IPS-NIHi7 (cell line): ENCODE measurements at regions not wholly inside any gene's neighbourhood (a gene's known extent, or its start where the extent isn't known, plus 50 kb on each side); places are given as distances from the start of the nearest gene placed in this dataset.
A peak's percentile ranks its signal among the peaks of the same experiment; 100 is the strongest.
"Not testable (repeated sequence)": the region's sequence is repeated elsewhere in the genome, so short reads cannot be mapped to it uniquely, and the experiment has no call there.

ENCODE experiments used
- DNase-seq: peaks from one replicate; pipeline ENCODE4 v3.0.0; 2012; ENCODE audit warnings: mixed read lengths; ENCODE audit errors: extremely low spot score

- DNase-seq: no peak
Measured at GRCh38 chr10:53183733-53184132, 411.1 kb upstream of the MBL2 start.

DNA sequence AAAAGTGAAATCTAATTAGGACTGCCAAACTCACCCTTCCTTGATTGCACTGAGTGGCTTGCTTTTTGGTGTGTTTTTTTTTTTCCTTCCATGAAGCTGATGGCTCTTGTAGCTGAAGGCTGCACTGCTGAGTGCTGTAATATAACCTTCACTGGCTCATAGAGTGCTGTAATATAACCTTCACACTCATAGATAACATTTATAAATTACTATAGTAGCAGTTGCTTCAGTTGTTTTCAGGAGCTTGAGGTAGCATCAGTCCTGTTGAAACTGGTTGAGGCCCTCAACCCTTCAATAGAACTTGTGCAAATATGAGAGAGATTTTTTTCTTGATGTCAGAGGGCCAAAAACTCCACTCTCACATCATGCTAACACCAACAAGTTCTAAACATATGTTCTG is 404.9 kb upstream of the MBL2 start:
- DNase-seq: no peak

DNA sequence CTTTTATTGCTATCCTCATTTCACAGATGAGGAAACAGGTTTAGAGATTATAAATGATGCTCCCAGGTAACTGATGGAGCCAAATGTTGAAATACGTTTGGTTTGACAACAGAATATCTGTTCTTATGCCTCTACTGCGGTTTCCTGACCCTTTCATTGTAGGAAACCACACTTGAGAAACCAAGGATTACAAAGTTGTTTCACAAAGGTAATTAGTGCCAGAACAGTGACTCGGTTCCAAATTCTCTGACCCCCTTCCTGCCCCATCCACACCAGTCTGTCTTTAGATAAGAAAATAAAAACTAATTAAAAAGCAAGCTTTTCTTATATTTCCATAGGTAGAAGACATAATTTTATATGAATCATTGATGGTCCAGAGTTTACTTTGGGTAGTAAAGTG is 393.7 kb upstream of the MBL2 start:
- DNase-seq: no peak

DNA sequence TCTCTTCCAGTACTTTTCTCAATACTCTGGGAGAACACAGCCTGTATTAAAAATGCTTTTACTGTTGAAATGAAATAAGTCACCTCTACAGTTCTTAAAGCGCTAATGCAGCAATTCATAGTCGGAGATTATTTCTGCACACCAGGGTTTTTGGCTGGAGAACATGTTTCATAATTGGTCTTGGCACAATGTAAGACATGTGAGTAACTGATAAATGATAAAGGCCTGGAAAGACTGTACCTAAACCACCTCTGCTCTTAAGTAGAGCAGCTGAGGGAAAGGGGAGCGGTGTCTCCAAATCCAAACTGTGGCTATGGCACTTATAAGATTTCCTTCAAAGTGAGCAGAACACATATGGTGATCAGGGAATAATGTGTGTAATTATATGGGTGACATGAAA is 390.3 kb upstream of the MBL2 start:
- DNase-seq: no peak

- no peak for DNase-seq
Measured at GRCh38 chr10:53161231-53161630, 388.6 kb upstream of the MBL2 start.

- DNase-seq: not testable (repeated sequence)
Measured at GRCh38 chr10:53155674-53156073, 383.1 kb upstream of the MBL2 start.

DNA sequence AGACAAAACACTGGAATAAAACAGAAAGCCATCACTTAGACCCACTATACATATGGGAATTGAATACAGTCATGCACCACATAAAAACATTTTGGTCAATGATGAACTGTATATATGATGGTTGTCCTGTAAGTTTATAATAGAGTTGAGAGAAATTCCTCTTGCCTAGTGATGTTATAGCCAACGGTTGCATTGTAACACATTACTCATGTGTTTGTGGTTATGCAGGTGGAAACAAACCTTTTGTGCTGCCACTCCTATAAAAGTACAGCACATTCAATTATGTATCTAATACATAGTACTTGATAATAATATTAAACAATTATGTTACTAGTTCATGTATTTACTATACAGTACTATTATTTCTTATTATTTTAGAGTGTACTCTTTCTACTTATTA is 381.2 kb upstream of the MBL2 start:
- no peak for DNase-seq

DNA sequence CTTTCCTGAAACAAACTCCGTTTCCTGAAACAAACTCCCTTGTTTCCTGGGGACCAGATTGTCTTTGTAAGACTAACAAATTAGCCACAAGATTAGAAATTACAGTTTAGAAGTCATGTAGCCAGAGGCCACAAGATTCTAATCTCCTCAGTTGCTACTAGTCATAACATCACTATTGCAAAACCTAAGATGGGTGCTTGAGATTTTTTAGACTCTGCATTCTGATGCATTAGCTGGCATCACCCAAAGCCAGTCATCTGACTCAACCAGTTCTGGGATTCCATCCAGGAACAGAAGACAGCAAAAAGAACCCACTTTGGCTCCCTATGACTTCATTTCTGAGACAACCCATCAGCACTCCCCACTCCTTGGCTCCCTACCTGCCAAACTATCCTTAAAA is 367.9 kb upstream of the MBL2 start:
- no peak for DNase-seq

- no peak for DNase-seq
Measured at GRCh38 chr10:53135897-53136253, 363.3 kb upstream of the MBL2 start.

GRCh38 chr10:53135213-53135896 is 362.8 kb upstream of the MBL2 start:
- no peak for DNase-seq

GRCh38 chr10:53134050-53134449 is 361.5 kb upstream of the MBL2 start:
- DNase-seq: no peak

DNA sequence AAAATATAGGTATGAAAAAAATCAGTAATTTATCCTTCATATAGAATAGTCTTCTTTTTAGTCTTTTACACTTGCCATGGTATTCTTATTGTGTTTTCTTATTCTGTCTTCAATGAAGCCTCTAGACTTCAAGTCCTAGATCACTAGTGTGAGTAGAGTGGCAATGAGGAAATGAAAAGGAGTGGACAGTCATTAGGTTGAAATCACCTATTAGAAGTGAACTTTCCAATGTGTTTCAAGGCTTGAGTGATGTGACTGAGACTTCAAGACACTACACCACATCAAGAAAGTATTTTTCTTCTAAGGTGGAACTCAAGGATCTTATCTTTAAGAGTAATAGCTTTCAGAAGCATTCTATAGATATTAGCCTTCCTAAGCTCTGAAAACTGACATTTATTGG is 357.8 kb upstream of the MBL2 start:
- no peak for DNase-seq

DNA sequence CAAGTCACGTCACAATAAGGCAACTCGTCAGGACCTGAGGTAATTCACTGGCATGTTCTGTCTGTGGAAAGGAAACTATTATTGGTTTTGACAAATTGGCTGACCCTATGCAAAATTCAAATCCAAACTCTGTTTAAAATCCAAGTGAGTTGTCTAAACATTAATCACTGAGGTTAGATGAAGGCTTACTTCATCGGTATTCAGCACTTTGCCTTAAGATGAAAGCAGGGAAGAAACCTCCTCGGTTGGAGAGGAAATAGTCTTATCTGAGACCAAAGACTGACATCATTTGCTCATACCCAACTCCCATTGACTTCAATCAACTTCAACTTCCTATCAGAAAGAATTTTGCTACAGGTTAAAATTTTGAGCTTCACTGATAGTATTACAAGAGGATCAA is 355.1 kb upstream of the MBL2 start:
- DNase-seq: no peak

- no peak for DNase-seq
Measured at GRCh38 chr10:53123311-53123710, 350.7 kb upstream of the MBL2 start.

DNA sequence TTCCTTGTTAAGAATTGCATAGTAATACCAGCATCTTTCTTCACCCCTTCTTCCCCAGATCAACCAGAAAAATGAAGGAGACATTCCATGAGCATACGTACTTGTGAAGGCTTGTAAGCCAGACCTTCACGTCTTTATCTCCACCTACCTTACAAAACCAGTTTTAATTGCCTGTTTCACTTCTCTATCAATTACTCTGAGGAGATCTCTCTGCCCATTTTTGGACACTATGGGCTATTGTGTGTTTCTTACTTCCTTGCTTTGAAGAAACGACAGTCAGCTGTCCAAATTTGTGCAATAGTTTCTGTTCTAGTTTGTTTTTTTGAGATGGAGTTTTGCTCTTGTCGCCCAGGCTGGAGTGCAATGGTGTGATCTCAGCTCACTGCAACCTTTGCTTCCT is 349.7 kb upstream of the MBL2 start:
- DNase-seq: no peak

- DNase-seq: no peak
Measured at GRCh38 chr10:53115660-53116059, 343.1 kb upstream of the MBL2 start.

- DNase-seq: no peak
Measured at GRCh38 chr10:53111529-53111928, 338.9 kb upstream of the MBL2 start.

- DNase-seq: no peak
Measured at GRCh38 chr10:53109320-53109719, 336.7 kb upstream of the MBL2 start.

- no peak for DNase-seq
Measured at GRCh38 chr10:53108317-53108934, 335.8 kb upstream of the MBL2 start.

GRCh38 chr10:53107711-53108110 is 335.1 kb upstream of the MBL2 start:
- DNase-seq: no peak

DNA sequence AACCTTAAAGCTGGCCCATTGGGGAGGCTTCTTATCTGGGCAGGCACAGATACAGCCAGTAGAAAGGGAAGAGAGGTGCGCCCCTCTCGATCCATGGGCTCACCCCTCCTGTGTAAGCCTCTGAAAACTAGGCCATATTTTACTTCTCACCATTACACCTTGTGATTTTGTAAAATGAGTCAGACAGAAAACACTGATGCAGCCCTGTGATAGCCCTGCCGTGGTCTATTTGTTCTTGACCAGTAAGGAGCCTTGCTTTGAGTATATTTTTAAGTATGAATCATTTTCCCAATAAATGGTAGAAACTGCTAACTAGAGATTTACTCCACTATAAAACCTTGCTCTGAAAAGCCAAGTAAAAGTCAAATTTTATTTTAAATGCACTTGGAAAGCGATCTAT is 329.8 kb upstream of the MBL2 start:
- no peak for DNase-seq

- no peak for DNase-seq
Measured at GRCh38 chr10:53093878-53094277, 321.3 kb upstream of the MBL2 start.

DNA sequence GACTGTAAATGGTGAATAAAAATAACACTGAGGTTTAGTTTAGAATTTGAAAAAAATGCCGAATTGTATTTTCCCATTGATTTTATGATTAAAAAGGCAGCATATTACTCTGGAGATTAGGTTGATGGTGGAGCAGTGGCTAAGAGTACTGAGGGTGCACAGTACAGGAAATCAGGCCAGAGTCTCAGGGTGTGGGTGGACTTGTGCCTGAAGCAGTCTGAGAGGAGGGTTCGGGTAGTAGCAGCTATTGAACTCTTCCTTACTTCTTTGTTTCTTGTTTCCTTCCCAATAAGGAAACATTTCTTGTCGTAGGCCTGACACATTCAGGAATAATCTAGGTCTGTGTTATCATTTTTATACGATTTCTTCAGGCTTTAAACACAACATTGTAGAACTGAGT is 319.0 kb upstream of the MBL2 start:
- DNase-seq: no peak

DNA sequence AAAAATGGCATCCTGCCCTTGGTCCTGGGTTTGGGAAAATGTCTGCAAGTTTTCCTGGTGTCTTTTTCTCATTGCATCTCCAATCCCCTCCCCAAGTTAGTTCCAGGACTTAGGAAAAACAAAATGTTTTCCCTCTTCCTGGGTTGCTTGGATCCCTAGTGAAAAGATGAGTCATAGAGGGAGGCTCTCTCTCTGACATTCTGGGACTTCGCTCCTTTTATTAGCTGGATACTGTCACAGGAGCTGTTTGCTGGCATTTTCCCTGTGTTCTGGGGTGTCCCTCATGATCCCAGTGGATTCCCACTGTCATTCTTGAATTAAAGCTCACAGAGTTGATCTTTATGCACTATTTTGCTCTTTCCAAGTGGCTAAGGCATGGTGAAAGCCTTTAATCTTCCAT is 316.4 kb upstream of the MBL2 start:
- DNase-seq: peak; percentile 11
